Panc1 (cell line): ENCODE measurements at regions not wholly inside any gene's neighbourhood (a gene's known extent, or its start where the extent isn't known, plus 50 kb on each side); places are given as distances from the start of the nearest gene placed in this dataset.

ENCODE experiments used
- ATAC-seq: fragments of 200-7000 bp; cut with Tn5 transposase; 2 replicates; pipeline ENCODE4 v1.9.1; 2020; ENCODE audit warnings: mild to moderate bottlenecking, moderate library complexity
- BruUV-seq: library from RNA; stranded (reverse); fragments of 400-500 nt; replicated peaks from 2 replicates; lab custom pipeline; 2021; lab: Mats Ljungman, UMichigan
- CTCF ChIA-PET: fragments of 300-600 bp; sonication (Branson Sonifier 250); formaldehyde crosslinking; loops from one replicate; lab custom pipeline; 2022; ENCODE audit warnings: antibody characterized with exemption; lab: Charles Lee
- POLR2A ChIA-PET: fragments of 300-600 bp; sonication (Branson Sonifier 250); formaldehyde crosslinking; loops from one replicate; lab custom pipeline; 2022; ENCODE audit warnings: antibody characterized with exemption; lab: Charles Lee
- DNase-seq: peaks from one replicate; pipeline ENCODE4 v3.0.0-alpha.2; 2010; ENCODE audit warnings: low read depth, low spot score
- H3K27ac ChIP-seq: 2 replicates; pipeline ENCODE4 v1.5.1; 2011; ENCODE audit warnings: mild to moderate bottlenecking, low read length, inconsistent platforms
- H3K27me3 ChIP-seq: fragments of 200-500 bp; sonication (Bioruptor generic); 2 replicates; pipeline ENCODE4 v1.6.0; 2014; ENCODE audit warnings: low read length, inconsistent platforms; ENCODE audit not compliant: control insufficient read depth, insufficient read depth
- H3K36me3 ChIP-seq: fragments of 200-500 bp; sonication (Bioruptor generic); 2 replicates; pipeline ENCODE4 v1.5.1; 2014; ENCODE audit warnings: inconsistent platforms, mild to moderate bottlenecking, low read length, moderate library complexity; ENCODE audit not compliant: control insufficient read depth, insufficient read depth
- H3K4me1 ChIP-seq: 2 replicates; pipeline ENCODE4 v1.5.1; 2011; ENCODE audit warnings: inconsistent platforms, mild to moderate bottlenecking, low read length, moderate library complexity; ENCODE audit not compliant: control insufficient read depth, insufficient read depth
- H3K4me3 ChIP-seq, 2 experiments: 2 replicates each; pipeline ENCODE4 v1.5.1; 2011 to 2012; ENCODE audit warnings: low read depth in 2 of 2, low read length in 2 of 2, mild to moderate bottlenecking in 2 of 2, inconsistent platforms in 1 of 2, moderate library complexity in 1 of 2
- H3K9me3 ChIP-seq: fragments of 200-500 bp; sonication (Bioruptor generic); 2 replicates; pipeline ENCODE4 v1.5.1; 2014; ENCODE audit warnings: low read depth, mild to moderate bottlenecking, inconsistent platforms, low read length, moderate library complexity; ENCODE audit not compliant: control insufficient read depth, insufficient read depth
- CTCF ChIP-seq: fragments of 450-650 bp; IDR thresholded peaks from 2 replicates; pipeline ENCODE4 v1.5.1; 2017; ENCODE audit warnings: mild to moderate bottlenecking
- POLR2AphosphoS5 ChIP-seq: IDR thresholded peaks from 2 replicates; pipeline ENCODE4 v1.6.1; 2012; ENCODE audit warnings: mild to moderate bottlenecking, low read depth, low read length, moderate library complexity
- REST ChIP-seq, 2 experiments: IDR thresholded peaks; 2 replicates each; pipeline ENCODE4 v1.6.1; 2011 to 2012; ENCODE audit warnings: low read depth in 2 of 2, control low read depth in 1 of 2, low read length in 1 of 2, mild to moderate bottlenecking in 1 of 2, moderate library complexity in 1 of 2; ENCODE audit not compliant: insufficient read depth in 1 of 2
- SIN3A ChIP-seq: IDR thresholded peaks from 2 replicates; pipeline ENCODE4 v1.6.1; 2012; ENCODE audit warnings: low read depth, mild to moderate bottlenecking, low read length, moderate library complexity, borderline replicate concordance; ENCODE audit not compliant: insufficient read depth
- TCF7L2 ChIP-seq: IDR thresholded peaks from 2 replicates; pipeline ENCODE4 v1.6.1; 2011; ENCODE audit warnings: mild to moderate bottlenecking, low read depth, low read length, inconsistent platforms
- in situ Hi-C: cut with HindIII; loops from 2 replicates; pipeline ENCODE4 v1.10.0; 2016; ENCODE audit warnings: low sequenced_read_pairs, low pct_unique_long_range_greater_than_20kb
- intact Hi-C: fragments of 100-400 bp; cut with micrococcal nuclease; formaldehyde crosslinking; loops from one replicate; pipeline ENCODE4 v1.10.0; 2022; ENCODE audit not compliant: unreplicated experiment

GRCh38 chr15:60161704-60162103, 157.6 kb downstream of the FOXB1 start:
- Histone ChIP-seq H3K9me3 (no peaks in the 10 kb centered on the region), H3K4me1 (no peaks in the 10 kb centered on the region), H3K4me3 (no peak overlapping the region), H3K27ac (no peak overlapping the region), H3K27me3 (peaks cover 7% of the 10 kb centered on the region; the same call in 1 of the 2 replicates), H3K36me3 (no peaks in the 10 kb centered on the region)
- ATAC-seq (no peak), DNase-seq (no peak)
- CTCF ChIA-PET, result no interaction called here
- no TSS peak for BruUV-seq
- no peak for TF ChIP-seq SIN3A
- TF ChIP-seq REST (IDR thresholded peaks at IDR 0.05; ENCODE audit: insufficient read depth in 1 of 2, low read depth in 2 of 2, low read length in 1 of 2), result no peak
- no peak for TF ChIP-seq CTCF
- TF ChIP-seq TCF7L2, result no peak
- POLR2A ChIA-PET, result interaction anchor here (0.6 kb wide), 1 partner anchor 834 kb away, joined by 3 read pairs; no protein-coding TSS in a partner anchor
- intact Hi-C loops, result no loop called here
- in situ Hi-C loops, result no loop called here

- no peak overlapping the region for H3K27ac ChIP-seq
- no peak for TF ChIP-seq POLR2AphosphoS5
- TF ChIP-seq SIN3A, result no peak
- TF ChIP-seq TCF7L2, result no peak
- no peak for TF ChIP-seq REST (IDR thresholded peaks at IDR 0.05; ENCODE audit: insufficient read depth in 1 of 2, low read depth in 2 of 2, low read length in 1 of 2)
- no peak for TF ChIP-seq CTCF
- ChIA-PET POLR2A (interaction anchor here (0.6 kb wide), 1 partner anchor 834 kb away, joined by 3 read pairs; no protein-coding TSS in a partner anchor), CTCF (no interaction called here)
- H3K4me3 ChIP-seq, result no peak overlapping the region
- H3K36me3 ChIP-seq, result no peaks in the 10 kb centered on the region
- intact Hi-C loops, result no loop called here
- no peaks in the 10 kb centered on the region for H3K4me1 ChIP-seq
- in situ Hi-C loops, result no loop called here
- no TSS peak for BruUV-seq
- ATAC-seq, result no peak
- H3K27me3 ChIP-seq, result peaks cover 7% of the 10 kb centered on the region; the same call in 1 of the 2 replicates
- no peak for DNase-seq
- no peaks in the 10 kb centered on the region for H3K9me3 ChIP-seq
These were observed 158.3 kb downstream of the FOXB1 start for GRCh38 chr15:60162251-60162967.
